ENCODE measurements at regions not wholly inside any gene's neighbourhood (a gene's known extent, or its start where the extent isn't known, plus 50 kb on each side); places are given as distances from the start of the nearest gene placed in this dataset. TPM values are rescaled to one million over a fixed set of nuclear protein-coding genes. Genes with fewer than 3 reads are reported as not detected.

Small RNA genes in the stretch of these regions (microRNA-seq; reads per million reads assigned to microRNA genes)
- not detected for gene MIR5191 (ENCODE audit: borderline replicate concordance)

Small RNA genes in the stretch of these regions (small RNA-seq; reads per million reads assigned to genes)
- gene MIR5191 = not detected
- not detected for gene RNU6-501P

Measured in OCI-LY7 (cell line).